ENCODE measurements at regions not wholly inside any gene's neighbourhood (a gene's known extent, or its start where the extent isn't known, plus 50 kb on each side); places are given as distances from the start of the nearest gene placed in this dataset.

GRCh38 chr5:40355846-40356245, 323.9 kb upstream of the PTGER4 start:
- no peaks in the 10 kb centered on the region for H4K20me1 ChIP-seq (ENCODE audit: control insufficient read depth, extremely low read depth, insufficient read depth, low read length)
- FAIRE-seq (no peak), DNase-seq (ENCODE audit: low read depth, low spot score) (no peak)
- H3K4me1 ChIP-seq (ENCODE audit: control insufficient read depth, extremely low read depth, insufficient read depth, low read length) = no peaks in the 10 kb centered on the region
- no peaks in the 10 kb centered on the region for H3K9me3 ChIP-seq (ENCODE audit: control insufficient read depth, low read depth, low read length)
- no peak overlapping the region for H3K9ac ChIP-seq (ENCODE audit: control insufficient read depth, extremely low read depth, insufficient read depth, low read length)
- no peak overlapping the region for H3K4me3 ChIP-seq (ENCODE audit: control insufficient read depth in 2 of 3, extremely low read depth in 1 of 3, insufficient read depth in 2 of 3, low read depth in 1 of 3, low read length in 3 of 3)
- H3K9me1 ChIP-seq (ENCODE audit: control insufficient read depth, extremely low read depth, insufficient read depth, low read length) = no peaks in the 10 kb centered on the region
- H3K27ac ChIP-seq (ENCODE audit: control insufficient read depth, insufficient read depth, low read length) = no peak overlapping the region
- no peaks in the 10 kb centered on the region for H3K36me3 ChIP-seq (ENCODE audit: control insufficient read depth in 2 of 2, extremely low read depth in 1 of 2, insufficient read depth in 2 of 2, low read length in 2 of 2)
- dilution Hi-C loops (cut with MboI; ENCODE audit: extremely low pct_ligation_motif_present, low sequenced_read_pairs) = no loop called here
- H3K27me3 ChIP-seq (ENCODE audit: control insufficient read depth, extremely low read depth, insufficient read depth, low read length) = no peaks in the 10 kb centered on the region
- no peaks in the 10 kb centered on the region for H3K79me2 ChIP-seq (ENCODE audit: control insufficient read depth, insufficient read depth, low read length)
- no peak overlapping the region for H2AFZ ChIP-seq (ENCODE audit: control insufficient read depth, low read length)
- TF ChIP-seq CTCF (optimal IDR thresholded peaks at IDR 0.05 in 1 of 3, IDR thresholded peaks at IDR 0.05 in 1 of 3, conservative IDR thresholded peaks at IDR 0.05 in 1 of 3; ENCODE audit: extremely low read depth in 1 of 3, insufficient read depth in 2 of 3, low read length in 3 of 3) (no peak), EZH2 (IDR thresholded peaks at IDR 0.05; ENCODE audit: low read length) (no peak)
- peak overlapping the region; percentile 9 for H3K4me2 ChIP-seq (ENCODE audit: control insufficient read depth, extremely low read depth, insufficient read depth, low read depth, low read length)

- dilution Hi-C loops (cut with MboI; ENCODE audit: extremely low pct_ligation_motif_present, low sequenced_read_pairs) = no loop called here
- Histone ChIP-seq H3K4me1 (ENCODE audit: control insufficient read depth, extremely low read depth, insufficient read depth, low read length) (no peaks in the 10 kb centered on the region), H3K36me3 (ENCODE audit: control insufficient read depth in 2 of 2, extremely low read depth in 1 of 2, insufficient read depth in 2 of 2, low read length in 2 of 2) (no peaks in the 10 kb centered on the region), H4K20me1 (ENCODE audit: control insufficient read depth, extremely low read depth, insufficient read depth, low read length) (no peaks in the 10 kb centered on the region), H3K9ac (ENCODE audit: control insufficient read depth, extremely low read depth, insufficient read depth, low read length) (no peak overlapping the region), H3K9me1 (ENCODE audit: control insufficient read depth, extremely low read depth, insufficient read depth, low read length) (no peaks in the 10 kb centered on the region), H3K27me3 (ENCODE audit: control insufficient read depth, extremely low read depth, insufficient read depth, low read length) (no peaks in the 10 kb centered on the region), H3K4me3 (ENCODE audit: control insufficient read depth in 2 of 3, extremely low read depth in 1 of 3, insufficient read depth in 2 of 3, low read depth in 1 of 3, low read length in 3 of 3) (no peak overlapping the region), H3K4me2 (ENCODE audit: control insufficient read depth, extremely low read depth, insufficient read depth, low read depth, low read length) (no peak overlapping the region), H3K79me2 (ENCODE audit: control insufficient read depth, insufficient read depth, low read length) (no peaks in the 10 kb centered on the region), H3K27ac (ENCODE audit: control insufficient read depth, insufficient read depth, low read length) (no peak overlapping the region), H2AFZ (ENCODE audit: control insufficient read depth, low read length) (no peak overlapping the region), H3K9me3 (ENCODE audit: control insufficient read depth, low read depth, low read length) (no peaks in the 10 kb centered on the region)
- DNase-seq (ENCODE audit: low read depth, low spot score) (no peak), FAIRE-seq (no peak)
- no peak for TF ChIP-seq CTCF (optimal IDR thresholded peaks at IDR 0.05 in 1 of 3, IDR thresholded peaks at IDR 0.05 in 1 of 3, conservative IDR thresholded peaks at IDR 0.05 in 1 of 3; ENCODE audit: extremely low read depth in 1 of 3, insufficient read depth in 2 of 3, low read length in 3 of 3)
- no peak for TF ChIP-seq EZH2 (IDR thresholded peaks at IDR 0.05; ENCODE audit: low read length)
Observed at GRCh38 chr5:40355181-40355580, 324.5 kb upstream of the PTGER4 start.
